Prostate gland (tissue), 2 donors: ENCODE measurements at regions not wholly inside any gene's neighbourhood (a gene's known extent, or its start where the extent isn't known, plus 50 kb on each side); places are given as distances from the start of the nearest gene placed in this dataset.

Experiments
- CTCF ChIP-seq, 4 experiments: fragments of 200-600 bp in 2 of 4; fragments of 450-650 bp in 2 of 4; sonication (generic) in 2 of 4; IDR thresholded peaks; 1 replicate in 3 of 4; 2 replicates in 1 of 4; pipeline ENCODE4 v1.5.1; 2016 to 2019; ENCODE audit warnings: antibody characterized with exemption in 4 of 4, mild to moderate bottlenecking in 2 of 4, moderate library complexity in 2 of 4
- POLR2A ChIP-seq: fragments of 450-650 bp; IDR thresholded peaks from one replicate; pipeline ENCODE4 v1.6.1; 2016; ENCODE audit warnings: antibody characterized with exemption, mild to moderate bottlenecking

GRCh38 chr10:111435871-111436270, 359.0 kb downstream of the ADRA2A start:
- TF ChIP-seq POLR2A (no peak), CTCF (IDR thresholded peaks at IDR 0.05) (no peak)
